Naive thymus-derived CD4-positive, alpha-beta T cell (primary cell): ENCODE measurements at regions not wholly inside any gene's neighbourhood (a gene's known extent, or its start where the extent isn't known, plus 50 kb on each side); places are given as distances from the start of the nearest gene placed in this dataset.

Source experiments
- ATAC-seq: fragments of 150-1000 bp; cut with Tn5 transposase; 2 replicates; pipeline ENCODE4 v1.10.0; 2021; ENCODE audit warnings: mild to moderate bottlenecking, moderate library complexity
- CTCF ChIA-PET: fragments of 350-600 bp; sonication (Branson Sonifier 250); formaldehyde crosslinking; loops from one replicate; lab custom pipeline; 2021; ENCODE audit warnings: antibody characterized with exemption; lab: Charles Lee
- POLR2A ChIA-PET: fragments of 350-600 bp; sonication (Branson Sonifier 250); formaldehyde crosslinking; loops from one replicate; lab custom pipeline; 2021; ENCODE audit warnings: antibody characterized with exemption, inconsistent platforms; lab: Charles Lee
- DNase-seq, 9 donors: peaks; one replicate each; pipeline versions ENCODE4 v3.0.0 to v3.0.0-alpha.2; 2020 to 2022; ENCODE audit warnings: mixed read lengths in 1 of 9
- H3K27ac ChIP-seq: one replicate; pipeline ENCODE4 v1.7.0; 2013; ENCODE audit warnings: mild to moderate bottlenecking, low read depth, low read length, moderate library complexity
- H3K27me3 ChIP-seq, 2 donors: one replicate each; pipeline ENCODE4 v1.7.0; 2013; ENCODE audit warnings: low read length in 2 of 2, mild to moderate bottlenecking in 2 of 2, moderate library complexity in 2 of 2; ENCODE audit not compliant: control insufficient read depth in 2 of 2, insufficient read depth in 2 of 2
- H3K36me3 ChIP-seq, 3 experiments: 1 replicate in 2 of 3; 2 replicates in 1 of 3; pipeline ENCODE4 v1.7.0; 2013; ENCODE audit warnings: low read length in 3 of 3, mild to moderate bottlenecking in 3 of 3, moderate library complexity in 1 of 3; ENCODE audit not compliant: insufficient read depth in 3 of 3, control insufficient read depth in 2 of 3
- H3K4me1 ChIP-seq, 2 donors: one replicate each; pipeline ENCODE4 v1.7.0; 2013; ENCODE audit warnings: low read length in 2 of 2, mild to moderate bottlenecking in 2 of 2, moderate library complexity in 1 of 2; ENCODE audit not compliant: control insufficient read depth in 2 of 2, insufficient read depth in 2 of 2
- H3K4me3 ChIP-seq: 2 replicates; pipeline ENCODE4 v1.7.0; 2013; ENCODE audit warnings: mild to moderate bottlenecking, low read length
- H3K9me3 ChIP-seq, 3 experiments: 1 replicate in 2 of 3; 2 replicates in 1 of 3; pipeline ENCODE4 v1.7.0; 2013; ENCODE audit warnings: low read length in 3 of 3; ENCODE audit not compliant: control insufficient read depth in 2 of 3
- H3K27ac Mint-ChIP-seq, 9 donors: one replicate each; pipeline ENCODE4 v1.8.0; 2020 to 2022; ENCODE audit warnings: mixed read lengths in 9 of 9, mild to moderate bottlenecking in 8 of 9, moderate library complexity in 5 of 9, inconsistent platforms in 2 of 9
- H3K27me3 Mint-ChIP-seq, 5 donors: one replicate each; pipeline ENCODE4 v1.8.0; 2021 to 2022; ENCODE audit warnings: mixed read lengths in 5 of 5, mild to moderate bottlenecking in 1 of 5
- H3K36me3 Mint-ChIP-seq, 5 donors: one replicate each; pipeline ENCODE4 v1.8.0; 2020 to 2022; ENCODE audit warnings: mixed read lengths in 5 of 5, mild to moderate bottlenecking in 3 of 5, inconsistent platforms in 1 of 5
- H3K4me1 Mint-ChIP-seq, 7 donors: one replicate each; pipeline ENCODE4 v1.8.0; 2020 to 2022; ENCODE audit warnings: mixed read lengths in 7 of 7, mild to moderate bottlenecking in 3 of 7, inconsistent platforms in 1 of 7
- H3K4me3 Mint-ChIP-seq, 10 donors: one replicate each; pipeline ENCODE4 v1.8.0; 2020 to 2022; ENCODE audit warnings: mild to moderate bottlenecking in 10 of 10, mixed read lengths in 10 of 10, moderate library complexity in 6 of 10, inconsistent platforms in 2 of 10
- H3K9me3 Mint-ChIP-seq, 11 donors: one replicate each; pipeline ENCODE4 v1.8.0; 2020 to 2022; ENCODE audit warnings: mixed read lengths in 11 of 11, mild to moderate bottlenecking in 4 of 11, inconsistent platforms in 1 of 11, moderate library complexity in 1 of 11
- intact Hi-C, 2 donors: fragments of 100-400 bp; cut with micrococcal nuclease; formaldehyde crosslinking; loops; one replicate each; pipeline ENCODE4 v1.15.1; 2023

GRCh38 chr12:88432531-88433490 lies 147.5 kb downstream of the KITLG start:
- H3K9me3 ChIP-seq: no peaks in the 10 kb centered on the region
- H3K27ac ChIP-seq: no peak overlapping the region
- H3K4me3 ChIP-seq: no peak overlapping the region
- ChIA-PET CTCF (no interaction called here), POLR2A (no interaction called here)
- peaks cover 0 to 6% (median 0%) of the 10 kb centered on the region in 11 donors for H3K9me3 Mint-ChIP-seq
- no peaks in the 10 kb centered on the region for H3K27me3 Mint-ChIP-seq
- H3K4me1 Mint-ChIP-seq: peaks cover 0 to 3% (median 0%) of the 10 kb centered on the region in 7 donors
- intact Hi-C loops: no loop called here
- H3K36me3 Mint-ChIP-seq: no peaks in the 10 kb centered on the region
- no peaks in the 10 kb centered on the region for H3K27me3 ChIP-seq
- ATAC-seq (no peak), DNase-seq (no peak)
- H3K36me3 ChIP-seq: no peaks in the 10 kb centered on the region
- H3K27ac Mint-ChIP-seq: no peak overlapping the region
- H3K4me3 Mint-ChIP-seq: no peak overlapping the region
- H3K4me1 ChIP-seq: no peaks in the 10 kb centered on the region

- intact Hi-C loops: no loop called here
- POLR2A ChIA-PET: no interaction called here
- H3K9me3 Mint-ChIP-seq: peaks cover 0 to 10% (median 3%) of the 10 kb centered on the region in 11 donors
- no peaks in the 10 kb centered on the region for H3K9me3 ChIP-seq
- peaks cover 0 to 3% (median 0%) of the 10 kb centered on the region in 7 donors for H3K4me1 Mint-ChIP-seq
- H3K4me1 ChIP-seq: no peaks in the 10 kb centered on the region
- H3K4me3 Mint-ChIP-seq: no peak overlapping the region
- H3K27ac Mint-ChIP-seq: no peak overlapping the region
- CTCF ChIA-PET: no interaction called here
- H3K4me3 ChIP-seq: no peak overlapping the region
- H3K27ac ChIP-seq: no peak overlapping the region
- no peak for DNase-seq
- no peaks in the 10 kb centered on the region for H3K36me3 Mint-ChIP-seq
- no peaks in the 10 kb centered on the region for H3K36me3 ChIP-seq
- ATAC-seq: peak; percentile 78
- H3K27me3 ChIP-seq: no peaks in the 10 kb centered on the region
- H3K27me3 Mint-ChIP-seq: no peaks in the 10 kb centered on the region
These were observed 146.1 kb downstream of the KITLG start for GRCh38 chr12:88433997-88434703.

- Mint-ChIP-seq H3K9me3 (peaks cover 0 to 18% (median 4%) of the 10 kb centered on the region in 11 donors), H3K36me3 (no peaks in the 10 kb centered on the region)
- H3K27ac ChIP-seq: no peak overlapping the region
These were observed 144.8 kb downstream of the KITLG start for GRCh38 chr12:88435334-88436076.

GRCh38 chr12:88437226-88437625 lies 143.0 kb downstream of the KITLG start:
- Mint-ChIP-seq H3K27me3 (no peaks in the 10 kb centered on the region), H3K36me3 (no peaks in the 10 kb centered on the region), H3K27ac (no peak overlapping the region), H3K4me1 (peaks cover 0 to 3% (median 0%) of the 10 kb centered on the region in 7 donors), H3K4me3 (no peak overlapping the region), H3K9me3 (peaks cover 0 to 18% (median 4%) of the 10 kb centered on the region in 11 donors)
- no peak overlapping the region for H3K27ac ChIP-seq
- CTCF ChIA-PET: no interaction called here
- H3K4me3 ChIP-seq: no peak overlapping the region
- no peaks in the 10 kb centered on the region for H3K36me3 ChIP-seq
- POLR2A ChIA-PET: no interaction called here
- intact Hi-C loops: no loop called here
- DNase-seq (no peak), ATAC-seq (no peak)
- H3K27me3 ChIP-seq: no peaks in the 10 kb centered on the region
- H3K9me3 ChIP-seq: no peaks in the 10 kb centered on the region
- H3K4me1 ChIP-seq: no peaks in the 10 kb centered on the region

More at GRCh38 chr12:88435334-88436076, 144.8 kb downstream of the KITLG start:
- Histone ChIP-seq H3K36me3 (no peaks in the 10 kb centered on the region), H3K27me3 (no peaks in the 10 kb centered on the region), H3K4me1 (no peaks in the 10 kb centered on the region), H3K9me3 (no peaks in the 10 kb centered on the region), H3K4me3 (no peak overlapping the region)
- intact Hi-C loops: no loop called here
- ATAC-seq (no peak), DNase-seq (no peak)
- ChIA-PET POLR2A (no interaction called here), CTCF (no interaction called here)
- Mint-ChIP-seq H3K27ac (no peak overlapping the region), H3K4me3 (no peak overlapping the region), H3K4me1 (peaks cover 0 to 3% (median 0%) of the 10 kb centered on the region in 7 donors), H3K27me3 (no peaks in the 10 kb centered on the region)
